Ascending aorta (tissue), 2 donors: ENCODE measurements at regions not wholly inside any gene's neighbourhood (a gene's known extent, or its start where the extent isn't known, plus 50 kb on each side); places are given as distances from the start of the nearest gene placed in this dataset.

Source experiments
- DNase-seq, 2 donors: peaks; one replicate each; pipeline ENCODE4 v3.0.0-alpha.2; 2019; ENCODE audit warnings: low spot score in 2 of 2
- H3K27ac ChIP-seq, 2 donors: fragments of 200-600 bp; sonication (generic); one replicate each; pipeline ENCODE4 v1.5.1; 2016 to 2017; ENCODE audit warnings: mild to moderate bottlenecking in 1 of 2
- H3K27me3 ChIP-seq: fragments of 200-600 bp; sonication (generic); one replicate; pipeline ENCODE4 v1.5.1; 2017
- H3K36me3 ChIP-seq, 2 donors: fragments of 200-600 bp; sonication (generic); one replicate each; pipeline ENCODE4 v1.5.1; 2016
- H3K4me1 ChIP-seq, 2 donors: fragments of 200-600 bp; sonication (generic); one replicate each; pipeline ENCODE4 v1.5.1; 2016 to 2017; ENCODE audit warnings: mild to moderate bottlenecking in 1 of 2
- H3K4me3 ChIP-seq, 2 donors: fragments of 200-600 bp; sonication (generic); one replicate each; pipeline ENCODE4 v1.5.1; 2016 to 2017; ENCODE audit warnings: mild to moderate bottlenecking in 1 of 2
- H3K9me3 ChIP-seq, 2 donors: fragments of 200-600 bp; sonication (generic); one replicate each; pipeline ENCODE4 v1.5.1; 2016
- CTCF ChIP-seq, 3 experiments: fragments of 200-600 bp in 2 of 3; fragments of 450-650 bp in 1 of 3; sonication (generic) in 2 of 3; IDR thresholded peaks; one replicate each; pipeline ENCODE4 v1.5.1; 2016 to 2019; ENCODE audit warnings: antibody characterized with exemption in 3 of 3, mild to moderate bottlenecking in 1 of 3, moderate library complexity in 1 of 3
- intact Hi-C: fragments of 100-400 bp; cut with DNase I; formaldehyde crosslinking; loops from one replicate; pipeline ENCODE4 v1.15.1; 2023

GRCh38 chr14:29278301-29279263 lies 512.0 kb downstream of the FOXG1 start:
- no peak for DNase-seq
- Histone ChIP-seq H3K9me3 (no peaks in the 10 kb centered on the region), H3K36me3 (no peaks in the 10 kb centered on the region), H3K27me3 (no peaks in the 10 kb centered on the region), H3K4me3 (no peak overlapping the region), H3K4me1 (no peaks in the 10 kb centered on the region), H3K27ac (no peak overlapping the region)
- intact Hi-C loops: no loop called here
- TF ChIP-seq CTCF (IDR thresholded peaks at IDR 0.05): no peak

- intact Hi-C loops: no loop called here
- TF ChIP-seq CTCF (IDR thresholded peaks at IDR 0.05): no peak
- DNase-seq: no peak
Observed at GRCh38 chr14:29282169-29282568, 515.6 kb downstream of the FOXG1 start.

DNA sequence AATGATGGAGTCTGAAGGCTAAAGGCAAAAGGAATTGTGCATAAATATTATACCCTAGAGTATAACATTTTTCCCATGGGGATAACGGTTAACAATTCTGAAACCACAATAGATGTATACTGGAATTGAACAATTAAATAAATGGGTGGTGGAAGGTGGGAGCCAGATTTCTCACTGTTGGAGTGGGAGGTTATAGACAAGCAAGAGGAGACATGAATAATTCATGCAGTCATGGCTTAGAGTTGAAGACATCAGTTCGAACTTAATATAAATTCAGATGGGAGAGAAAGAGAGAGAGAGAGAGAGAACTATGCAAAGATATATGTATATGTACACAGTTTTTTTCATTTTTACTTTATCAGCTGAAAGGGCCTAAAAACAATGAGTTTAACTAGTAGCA lies 523.9 kb downstream of the FOXG1 start:
- no peaks in the 10 kb centered on the region for H3K36me3 ChIP-seq
- intact Hi-C loops: no loop called here
- no peak for TF ChIP-seq CTCF (IDR thresholded peaks at IDR 0.05)
- no peaks in the 10 kb centered on the region for H3K4me1 ChIP-seq
- no peaks in the 10 kb centered on the region for H3K27me3 ChIP-seq
- H3K4me3 ChIP-seq: no peak overlapping the region
- no peak overlapping the region for H3K27ac ChIP-seq
- DNase-seq: no peak
- no peaks in the 10 kb centered on the region for H3K9me3 ChIP-seq

More at GRCh38 chr14:29282169-29282568, 515.6 kb downstream of the FOXG1 start:
- Histone ChIP-seq H3K27ac (no peak overlapping the region), H3K27me3 (no peaks in the 10 kb centered on the region), H3K4me1 (no peaks in the 10 kb centered on the region), H3K9me3 (no peaks in the 10 kb centered on the region), H3K36me3 (no peaks in the 10 kb centered on the region), H3K4me3 (no peak overlapping the region)

GRCh38 chr14:29299372-29299771 lies 532.8 kb downstream of the FOXG1 start:
- intact Hi-C loops: no loop called here
- Histone ChIP-seq H3K27ac (no peak overlapping the region), H3K27me3 (no peaks in the 10 kb centered on the region), H3K9me3 (no peaks in the 10 kb centered on the region), H3K36me3 (no peaks in the 10 kb centered on the region), H3K4me3 (no peak overlapping the region), H3K4me1 (no peaks in the 10 kb centered on the region)
- DNase-seq: no peak
- TF ChIP-seq CTCF (IDR thresholded peaks at IDR 0.05): no peak

DNA sequence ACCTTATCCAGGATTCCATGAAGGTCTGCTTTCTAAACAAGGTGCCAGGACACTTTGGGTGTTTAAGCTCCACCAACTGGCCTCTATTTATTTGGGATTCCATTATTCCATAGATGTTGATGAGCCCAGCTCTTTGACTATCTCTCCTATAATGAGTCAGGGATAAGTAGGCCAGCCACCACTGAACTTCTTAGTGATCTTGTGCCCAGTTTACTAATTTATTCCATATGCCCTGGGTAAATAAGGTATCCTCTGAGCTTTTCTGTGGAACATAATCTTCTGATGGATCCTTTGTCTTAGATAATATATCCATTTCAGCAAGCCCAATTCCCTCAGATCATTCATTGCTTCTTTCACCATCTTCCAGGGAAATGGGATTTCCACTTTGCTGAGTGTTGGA lies 535.0 kb downstream of the FOXG1 start:
- Histone ChIP-seq H3K4me3 (no peak overlapping the region), H3K4me1 (no peaks in the 10 kb centered on the region), H3K36me3 (no peaks in the 10 kb centered on the region), H3K27ac (no peak overlapping the region), H3K9me3 (no peaks in the 10 kb centered on the region), H3K27me3 (no peaks in the 10 kb centered on the region)
- TF ChIP-seq CTCF (IDR thresholded peaks at IDR 0.05): no peak
- intact Hi-C loops: no loop called here
- DNase-seq: no peak
